ENCODE measurements at regions not wholly inside any gene's neighbourhood (a gene's known extent, or its start where the extent isn't known, plus 50 kb on each side); places are given as distances from the start of the nearest gene placed in this dataset.
"Not testable (repeated sequence)": the region's sequence is repeated elsewhere in the genome, so short reads cannot be mapped to it uniquely, and the experiment has no call there.

GRCh38 chr2:219726916-219727315 is 99.5 kb downstream of the SLC4A3 start:
- peak; percentile 17 for DNase-seq (ENCODE audit: low spot score)

GRCh38 chr2:219727771-219728429 is 100.5 kb downstream of the SLC4A3 start:
- no peak for DNase-seq (ENCODE audit: low spot score)

GRCh38 chr2:219728991-219729487 is 101.6 kb downstream of the SLC4A3 start:
- no peak for DNase-seq (ENCODE audit: low spot score)

- DNase-seq (ENCODE audit: low spot score): no peak
Observed at GRCh38 chr2:219731173-219731572, 103.7 kb downstream of the SLC4A3 start.

- no peak for DNase-seq (ENCODE audit: low spot score)
Observed at GRCh38 chr2:219733106-219733505, 105.7 kb downstream of the SLC4A3 start.

- DNase-seq (ENCODE audit: low spot score): no peak
Observed at GRCh38 chr2:219733746-219734145, 106.3 kb downstream of the SLC4A3 start.

GRCh38 chr2:219736209-219736608 is 108.8 kb downstream of the SLC4A3 start:
- DNase-seq (ENCODE audit: low spot score): peak; percentile 75

GRCh38 chr2:219737270-219737691 is 109.9 kb downstream of the SLC4A3 start:
- DNase-seq (ENCODE audit: low spot score): no peak

- no peak for DNase-seq (ENCODE audit: low spot score)
Observed at GRCh38 chr2:219739066-219739465, 111.6 kb downstream of the SLC4A3 start.

- no peak for DNase-seq (ENCODE audit: low spot score)
Observed at GRCh38 chr2:219739866-219740440, 112.5 kb downstream of the SLC4A3 start.

- no peak for DNase-seq (ENCODE audit: low spot score)
Observed at GRCh38 chr2:219743548-219743947, 116.1 kb downstream of the SLC4A3 start.

- DNase-seq (ENCODE audit: low spot score): no peak
Observed at GRCh38 chr2:219744066-219744465, 116.6 kb downstream of the SLC4A3 start.

- no peak for DNase-seq (ENCODE audit: low spot score)
Observed at GRCh38 chr2:219744600-219744999, 117.2 kb downstream of the SLC4A3 start.

- no peak for DNase-seq (ENCODE audit: low spot score)
Observed at GRCh38 chr2:219747637-219748036, 120.2 kb downstream of the SLC4A3 start.

- DNase-seq (ENCODE audit: low spot score): no peak
Observed at GRCh38 chr2:219748671-219749570, 121.5 kb downstream of the SLC4A3 start.

GRCh38 chr2:219751121-219751520 is 123.7 kb downstream of the SLC4A3 start:
- not testable (repeated sequence) for DNase-seq (ENCODE audit: low spot score)

- DNase-seq (ENCODE audit: low spot score): no peak
Observed at GRCh38 chr2:219752726-219753125, 125.3 kb downstream of the SLC4A3 start.

- no peak for DNase-seq (ENCODE audit: low spot score)
Observed at GRCh38 chr2:219758907-219759680, 131.7 kb downstream of the SLC4A3 start.

GRCh38 chr2:219759801-219760200 is 132.4 kb downstream of the SLC4A3 start:
- no peak for DNase-seq (ENCODE audit: low spot score)

- no peak for DNase-seq (ENCODE audit: low spot score)
Observed at GRCh38 chr2:219765231-219765911, 137.9 kb downstream of the SLC4A3 start.

- DNase-seq (ENCODE audit: low spot score): no peak
Observed at GRCh38 chr2:219766658-219767057, 139.2 kb downstream of the SLC4A3 start.
